GM11168 (cell line): ENCODE measurements at regions not wholly inside any gene's neighbourhood (a gene's known extent, or its start where the extent isn't known, plus 50 kb on each side); places are given as distances from the start of the nearest gene placed in this dataset.

Experiments used
- in situ Hi-C: fragments of 300-500 bp; cut with MboI; formaldehyde crosslinking; loops from one replicate; pipeline ENCODE4 v1.12.0; 2022; ENCODE audit warnings: low sequenced_read_pairs; ENCODE audit not compliant: unreplicated experiment

DNA sequence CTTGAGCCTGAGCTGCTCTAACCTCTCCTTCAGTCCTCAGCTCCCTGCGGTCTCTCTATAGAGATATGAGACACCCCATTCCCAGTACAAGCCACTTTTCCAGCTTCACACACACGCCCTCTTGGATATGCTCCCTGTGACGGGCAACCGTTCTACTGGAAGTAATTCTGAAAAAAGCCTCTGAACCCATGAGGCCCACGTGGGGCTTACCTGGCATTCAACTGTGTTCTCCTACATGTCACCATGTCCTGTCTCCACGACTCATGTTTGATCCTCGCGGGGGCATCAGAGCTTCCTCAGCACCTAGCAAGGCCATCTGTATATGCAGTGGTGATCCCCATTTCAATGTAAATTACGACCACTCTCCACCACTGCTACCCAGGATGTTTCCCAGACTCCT lies 69.2 kb upstream of the DUSP22 start:
- in situ Hi-C loops = loop anchor here (10.0 kb wide), 2 partner anchors 92 to 172 kb away; partner anchors contain the start of gene IRF4

DNA sequence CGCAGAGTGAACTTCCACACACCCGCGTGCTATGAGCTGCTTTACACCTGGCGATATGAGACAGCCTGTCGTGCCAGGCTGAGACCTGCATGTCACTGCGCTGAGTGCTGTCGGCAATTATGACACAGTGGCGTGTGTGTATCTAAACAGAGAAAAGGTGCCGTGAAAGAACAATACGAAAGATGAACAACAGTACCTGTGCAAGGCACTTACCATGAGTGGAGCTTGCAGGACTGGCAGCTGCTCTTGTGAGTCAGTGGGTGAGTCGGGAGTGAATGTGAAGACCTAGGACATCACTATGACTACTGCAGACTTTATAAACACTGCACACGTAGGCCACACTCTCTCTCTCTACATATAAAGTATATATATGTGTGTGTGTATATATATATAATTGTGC lies 68.5 kb upstream of the DUSP22 start:
- in situ Hi-C loops = loop anchor here (10.0 kb wide), 2 partner anchors 91 to 171 kb away; partner anchors contain the start of gene IRF4

GRCh38 chr6:224350-224749 lies 67.9 kb upstream of the DUSP22 start:
- in situ Hi-C loops = loop anchor here (10.0 kb wide), 2 partner anchors 90 to 170 kb away; partner anchors contain the start of gene IRF4

GRCh38 chr6:225121-225721 lies 67.1 kb upstream of the DUSP22 start:
- in situ Hi-C loops = loop anchor here (10.0 kb wide), 2 partner anchors 90 to 170 kb away; partner anchors contain the start of gene IRF4

DNA sequence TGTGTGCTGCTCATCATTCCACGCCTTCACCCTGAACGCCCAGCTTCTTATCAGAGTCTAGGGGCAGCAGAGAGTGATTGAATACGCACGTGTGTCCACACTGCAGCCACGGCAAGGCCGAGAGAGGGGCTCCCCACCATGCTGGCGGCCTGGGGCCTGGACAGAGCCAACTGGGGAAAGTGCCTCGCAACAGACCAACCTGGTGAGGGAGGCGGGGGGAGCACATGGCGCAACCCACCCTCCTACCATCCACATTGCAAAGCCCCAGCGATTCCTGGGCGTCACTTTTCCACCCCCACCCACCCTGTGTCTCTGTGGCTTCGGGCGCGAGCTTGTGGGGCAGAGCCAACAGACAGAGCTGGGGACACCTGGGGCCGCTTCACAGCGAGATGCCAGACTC lies 66.4 kb upstream of the DUSP22 start:
- in situ Hi-C loops = loop anchor here (10.0 kb wide), 2 partner anchors 89 to 169 kb away; partner anchors contain the start of gene IRF4

DNA sequence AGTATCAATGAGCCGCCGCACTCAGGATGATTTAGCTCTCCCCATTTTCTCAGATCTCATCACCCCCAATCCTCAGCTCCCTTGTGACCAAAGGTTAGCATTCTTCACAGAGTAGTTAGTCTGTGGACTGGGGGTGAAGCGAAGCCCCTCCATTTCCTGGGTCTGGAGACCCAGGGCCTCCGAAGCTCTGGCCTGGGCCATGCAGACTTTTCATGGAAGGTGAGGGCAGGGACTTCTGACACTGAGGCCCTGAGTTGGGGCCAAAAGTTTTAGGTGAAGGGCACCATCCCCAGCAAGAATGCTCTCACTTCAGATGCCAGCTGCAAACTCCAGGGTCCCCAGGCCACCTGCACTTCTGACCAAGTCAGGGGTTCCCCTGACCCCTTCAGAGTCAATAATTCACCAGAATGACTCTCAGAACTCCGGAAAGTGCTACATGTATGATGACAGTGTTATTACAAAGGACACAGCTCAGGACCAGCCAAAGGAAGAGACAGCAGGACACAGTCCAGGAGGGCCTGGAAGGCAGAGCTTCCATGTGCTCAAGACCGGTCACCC lies 65.7 kb upstream of the DUSP22 start:
- in situ Hi-C loops = loop anchor here (10.0 kb wide), 2 partner anchors 88 to 168 kb away; partner anchors contain the start of gene IRF4

GRCh38 chr6:227074-227782 lies 65.1 kb upstream of the DUSP22 start:
- in situ Hi-C loops = loop anchor here (10.0 kb wide), 2 partner anchors 88 to 168 kb away; partner anchors contain the start of gene IRF4

DNA sequence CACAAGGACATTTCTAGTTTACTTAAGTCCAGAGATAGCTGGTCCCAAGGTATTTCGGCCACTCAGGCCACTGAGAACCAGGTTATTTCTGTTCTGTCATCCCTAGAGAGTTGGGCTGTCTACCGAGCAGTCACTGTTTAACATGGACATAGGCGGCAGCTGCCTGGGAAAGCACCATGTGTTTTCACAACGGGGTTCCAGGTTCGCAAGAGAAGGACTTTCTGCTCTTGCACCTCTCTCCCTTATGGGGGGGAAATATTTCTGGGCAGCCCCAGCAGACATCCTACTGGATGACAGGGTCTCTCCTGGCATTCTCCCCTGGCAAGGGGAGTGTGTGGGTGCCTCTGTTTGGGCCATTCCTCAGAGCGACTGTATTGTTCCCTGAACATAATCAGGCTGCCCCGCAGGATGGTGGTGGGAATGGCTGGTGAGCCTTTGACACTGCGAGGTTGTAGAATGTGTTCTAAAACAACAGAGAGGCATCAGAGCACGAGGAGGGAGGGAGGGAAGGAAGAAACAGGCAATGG lies 64.4 kb upstream of the DUSP22 start:
- in situ Hi-C loops = loop anchor here (10.0 kb wide), 2 partner anchors 87 to 167 kb away; partner anchors contain the start of gene IRF4

- in situ Hi-C loops = loop anchor here (10.0 kb wide), 2 partner anchors 86 to 166 kb away; partner anchors contain the start of gene IRF4
Observed at GRCh38 chr6:228881-229651, 63.2 kb upstream of the DUSP22 start.

GRCh38 chr6:231779-232178 lies 60.5 kb upstream of the DUSP22 start:
- in situ Hi-C loops = loop anchor here (10.0 kb wide), 1 partner anchor 53 kb away; no protein-coding TSS in a partner anchor

DNA sequence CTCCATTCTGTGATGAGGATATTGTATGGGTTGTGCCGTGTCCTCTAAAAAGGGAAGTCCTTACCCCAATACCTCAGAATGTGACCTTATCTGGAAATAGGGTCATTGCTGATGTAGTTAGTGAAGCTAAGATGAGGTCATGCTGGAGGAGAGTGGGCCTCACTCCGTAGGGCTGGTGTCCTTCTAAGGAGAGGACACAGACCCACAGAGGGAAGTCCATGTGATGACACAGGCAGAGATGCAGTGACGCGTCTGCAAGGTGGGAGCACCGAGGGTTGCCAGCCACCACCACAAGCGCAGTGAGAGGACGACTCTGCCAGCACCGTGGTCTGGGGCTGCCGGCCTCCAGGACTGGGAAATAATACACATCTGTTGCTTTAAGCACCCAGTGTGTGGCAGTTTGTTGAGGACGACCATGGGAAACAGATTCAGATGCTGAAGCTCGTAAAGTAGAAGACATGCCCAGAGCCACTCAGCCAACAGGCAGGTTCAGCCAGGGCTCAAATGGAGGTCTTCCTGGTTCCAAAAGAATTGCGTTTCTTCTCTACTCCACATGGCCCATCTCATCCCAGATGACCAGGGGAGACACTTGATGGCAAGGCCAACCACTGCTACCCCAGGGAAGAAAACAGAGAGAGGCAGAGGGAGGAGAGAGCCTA lies 59.2 kb upstream of the DUSP22 start:
- in situ Hi-C loops = loop anchor here (10.0 kb wide), 1 partner anchor 52 kb away; no protein-coding TSS in a partner anchor

- in situ Hi-C loops = loop anchor here (10.0 kb wide), 1 partner anchor 50 kb away; no protein-coding TSS in a partner anchor
Observed at GRCh38 chr6:234706-235372, 57.4 kb upstream of the DUSP22 start.

GRCh38 chr6:235763-236360 lies 56.4 kb upstream of the DUSP22 start:
- in situ Hi-C loops = loop anchor here (10.0 kb wide), 1 partner anchor 49 kb away; no protein-coding TSS in a partner anchor

GRCh38 chr6:236519-236918 lies 55.8 kb upstream of the DUSP22 start:
- in situ Hi-C loops = loop anchor here (10.0 kb wide), 1 partner anchor 48 kb away; no protein-coding TSS in a partner anchor

DNA sequence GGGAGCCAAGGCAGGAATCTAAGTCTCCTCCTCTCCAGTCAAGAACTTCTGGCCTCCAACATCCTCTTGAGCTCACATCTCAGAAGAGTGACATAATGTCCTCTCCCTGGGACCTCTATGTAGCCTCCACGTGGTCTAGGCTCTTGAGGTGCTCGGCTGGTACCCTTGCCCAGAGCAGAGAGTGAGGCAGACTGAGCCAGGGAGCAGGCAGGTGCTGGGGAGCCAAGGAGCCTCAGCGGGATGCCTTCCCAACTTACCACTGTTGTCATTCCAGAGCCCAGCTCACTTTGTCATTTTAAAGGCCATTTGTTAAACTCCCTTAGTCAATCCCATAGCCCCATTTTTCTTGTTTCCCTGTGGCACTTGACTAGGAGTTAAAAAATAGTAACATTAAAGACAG lies 52.1 kb upstream of the DUSP22 start:
- in situ Hi-C loops = no loop called here

DNA sequence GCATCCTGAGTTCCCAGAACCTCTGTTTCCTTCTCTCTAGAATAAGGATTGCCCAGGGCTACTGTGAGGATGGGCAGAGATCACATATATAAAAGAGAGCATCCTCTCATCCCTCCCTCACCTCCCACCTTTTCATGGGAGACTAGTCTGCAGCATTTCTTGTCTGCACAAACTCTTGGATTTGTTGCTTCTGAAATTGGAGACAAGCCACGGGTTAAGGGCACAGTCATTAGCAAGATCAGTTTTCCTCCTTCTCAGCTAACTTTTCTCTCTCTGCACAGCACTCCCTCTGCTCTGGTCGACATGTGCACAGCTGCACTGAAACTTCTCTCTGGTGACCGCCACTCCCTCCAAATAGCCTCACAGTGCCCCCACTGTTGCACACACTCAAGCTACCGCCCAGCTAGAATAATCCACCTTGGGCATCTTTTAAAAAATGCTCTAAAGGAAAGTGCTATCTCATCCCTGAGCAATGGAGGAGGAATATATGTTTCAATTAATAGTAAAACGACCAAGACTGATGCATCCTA lies 50.9 kb upstream of the DUSP22 start:
- in situ Hi-C loops = no loop called here
